Large intestine (tissue), 3 donors: ENCODE measurements at regions not wholly inside any gene's neighbourhood (a gene's known extent, or its start where the extent isn't known, plus 50 kb on each side); places are given as distances from the start of the nearest gene placed in this dataset.

Source experiments
- DNase-seq, 2 donors: peaks; one replicate each; pipeline versions ENCODE4 v3.0.0 to v3.0.0-alpha.2; 2013
- H3K27ac ChIP-seq: one replicate; pipeline ENCODE4 v1.5.1; 2013; ENCODE audit warnings: low read length
- H3K27me3 ChIP-seq: 2 replicates; pipeline ENCODE4 v1.6.1; 2013; ENCODE audit warnings: low read length; ENCODE audit not compliant: control insufficient read depth, insufficient read depth
- H3K36me3 ChIP-seq: 2 replicates; pipeline ENCODE4 v1.6.1; 2013; ENCODE audit warnings: low read length; ENCODE audit not compliant: control insufficient read depth, insufficient read depth
- H3K4me1 ChIP-seq: one replicate; pipeline ENCODE4 v1.6.1; 2013; ENCODE audit warnings: low read length; ENCODE audit not compliant: control insufficient read depth, insufficient read depth
- H3K4me3 ChIP-seq: one replicate; pipeline ENCODE4 v1.5.1; 2013; ENCODE audit warnings: low read length
- H3K9me3 ChIP-seq: one replicate; pipeline ENCODE4 v1.6.1; 2013; ENCODE audit warnings: mild to moderate bottlenecking, low read depth, low read length, moderate library complexity; ENCODE audit not compliant: control insufficient read depth
- WGBS: methylation state at CpG from one replicate; pipeline ENCODE4 v1.1.5; 2013; ENCODE audit warnings: low lambda C conversion rate; ENCODE audit not compliant: insufficient coverage; 5-methylcytosine and 5-hydroxymethylcytosine counted together

- Histone ChIP-seq H3K27me3 (no peaks in the 10 kb centered on the region), H3K4me1 (peaks cover 34% of the 10 kb centered on the region), H3K9me3 (no peaks in the 10 kb centered on the region), H3K36me3 (no peaks in the 10 kb centered on the region), H3K4me3 (no peak overlapping the region), H3K27ac (no peak overlapping the region)
- DNase-seq, result no peak
- WGBS, result 80% methylated on average over 1 of the region's 7 CpGs
Observed at GRCh38 chr20:6693178-6693807, 74.2 kb upstream of the BMP2 start.

GRCh38 chr20:6692566-6693173, 74.8 kb upstream of the BMP2 start:
- Histone ChIP-seq H3K9me3 (no peaks in the 10 kb centered on the region), H3K4me1 (peaks cover 27% of the 10 kb centered on the region), H3K27ac (peak overlapping the region; percentile 86), H3K4me3 (no peak overlapping the region), H3K27me3 (no peaks in the 10 kb centered on the region), H3K36me3 (no peaks in the 10 kb centered on the region)
- WGBS, result 86% methylated on average over 1 of the region's 10 CpGs
- DNase-seq, result no peak

DNA sequence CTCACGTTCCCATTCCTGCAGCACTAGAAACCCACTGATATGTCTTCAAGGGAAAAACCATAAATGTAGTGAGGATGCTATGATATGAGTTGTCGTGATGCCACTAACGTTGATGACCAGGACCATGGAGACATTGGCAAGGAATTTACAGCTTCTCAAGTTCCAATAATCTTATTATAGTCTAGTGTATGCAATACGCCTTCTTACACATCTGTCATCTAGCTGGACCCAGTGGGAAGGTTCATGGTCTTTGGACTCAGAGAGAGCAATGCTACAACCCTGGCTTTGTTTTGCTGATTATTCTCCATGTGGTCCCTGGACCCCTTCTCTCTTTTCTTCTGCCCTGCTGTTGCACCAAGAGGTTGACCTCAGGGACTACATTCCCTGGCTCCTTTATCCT, 76.0 kb upstream of the BMP2 start:
- H3K9me3 ChIP-seq, result no peaks in the 10 kb centered on the region
- peaks cover 22% of the 10 kb centered on the region for H3K4me1 ChIP-seq
- DNase-seq, result peak in 1 of 2 donors; percentile 75
- no peak overlapping the region for H3K4me3 ChIP-seq
- H3K27ac ChIP-seq, result peak overlapping the region; percentile 86
- H3K27me3 ChIP-seq, result no peaks in the 10 kb centered on the region
- no peaks in the 10 kb centered on the region for H3K36me3 ChIP-seq
- 67% methylated on average over 1 of the region's 4 CpGs for WGBS

GRCh38 chr20:6689339-6689973, 78.0 kb upstream of the BMP2 start:
- no peaks in the 10 kb centered on the region for H3K27me3 ChIP-seq
- WGBS, result 80% methylated on average over 1 of the region's 7 CpGs
- no peak overlapping the region for H3K4me3 ChIP-seq
- H3K27ac ChIP-seq, result no peak overlapping the region
- no peaks in the 10 kb centered on the region for H3K36me3 ChIP-seq
- no peaks in the 10 kb centered on the region for H3K9me3 ChIP-seq
- DNase-seq, result no peak
- peaks cover 22% of the 10 kb centered on the region for H3K4me1 ChIP-seq

GRCh38 chr20:6686171-6686570, 81.3 kb upstream of the BMP2 start:
- Histone ChIP-seq H3K27ac (peak overlapping the region; percentile 24), H3K4me1 (peaks cover 1% of the 10 kb centered on the region), H3K4me3 (no peak overlapping the region), H3K27me3 (no peaks in the 10 kb centered on the region), H3K36me3 (no peaks in the 10 kb centered on the region), H3K9me3 (no peaks in the 10 kb centered on the region)
- no peak for DNase-seq
- no CpG with 5 or more reads among the region's 2 CpGs for WGBS

GRCh38 chr20:6685626-6686025, 81.9 kb upstream of the BMP2 start:
- no peaks in the 10 kb centered on the region for H3K36me3 ChIP-seq
- H3K9me3 ChIP-seq, result no peaks in the 10 kb centered on the region
- no peak overlapping the region for H3K4me3 ChIP-seq
- no peaks in the 10 kb centered on the region for H3K4me1 ChIP-seq
- H3K27me3 ChIP-seq, result no peaks in the 10 kb centered on the region
- no peak overlapping the region for H3K27ac ChIP-seq
- DNase-seq, result no peak
- 100% methylated on average over 2 of the region's 4 CpGs for WGBS

DNA sequence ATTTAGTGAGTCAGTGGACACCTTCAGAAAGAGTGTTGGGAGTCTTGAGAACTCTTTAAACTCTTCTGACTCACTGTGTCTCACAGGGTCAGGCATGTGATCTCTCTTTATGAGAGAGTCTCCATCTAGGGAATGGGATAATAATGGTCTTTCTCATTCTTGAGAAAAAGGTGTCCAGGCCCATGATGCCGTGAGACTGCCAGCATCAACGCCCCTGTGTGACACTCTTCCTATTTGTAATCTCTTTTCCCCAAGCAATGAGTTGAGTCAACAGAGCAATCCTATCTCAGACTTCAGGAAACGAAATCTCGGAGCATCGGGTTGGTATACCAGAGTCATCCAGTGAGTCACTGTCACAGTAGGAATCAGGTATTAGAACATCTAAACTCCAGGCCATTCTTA, 82.3 kb upstream of the BMP2 start:
- Histone ChIP-seq H3K4me3 (no peak overlapping the region), H3K27me3 (no peaks in the 10 kb centered on the region), H3K4me1 (no peaks in the 10 kb centered on the region), H3K27ac (no peak overlapping the region), H3K36me3 (no peaks in the 10 kb centered on the region), H3K9me3 (no peaks in the 10 kb centered on the region)
- no CpG with 5 or more reads among the region's 5 CpGs for WGBS
- DNase-seq, result no peak

GRCh38 chr20:6683021-6683977, 84.2 kb upstream of the BMP2 start:
- Histone ChIP-seq H3K27me3 (no peaks in the 10 kb centered on the region), H3K9me3 (no peaks in the 10 kb centered on the region), H3K4me3 (no peak overlapping the region), H3K36me3 (no peaks in the 10 kb centered on the region), H3K27ac (no peak overlapping the region), H3K4me1 (no peaks in the 10 kb centered on the region)
- DNase-seq, result no peak
- WGBS, result 90% methylated on average over 2 of the region's 9 CpGs

GRCh38 chr20:6680854-6681253, 86.6 kb upstream of the BMP2 start:
- no peaks in the 10 kb centered on the region for H3K4me1 ChIP-seq
- H3K9me3 ChIP-seq, result no peaks in the 10 kb centered on the region
- no CpG with 5 or more reads among the region's 7 CpGs for WGBS
- DNase-seq, result no peak
- H3K36me3 ChIP-seq, result no peaks in the 10 kb centered on the region
- no peak overlapping the region for H3K27ac ChIP-seq
- no peak overlapping the region for H3K4me3 ChIP-seq
- no peaks in the 10 kb centered on the region for H3K27me3 ChIP-seq

- Histone ChIP-seq H3K27ac (no peak overlapping the region), H3K9me3 (no peaks in the 10 kb centered on the region), H3K36me3 (no peaks in the 10 kb centered on the region), H3K4me1 (no peaks in the 10 kb centered on the region), H3K4me3 (no peak overlapping the region), H3K27me3 (no peaks in the 10 kb centered on the region)
- no CpG with 5 or more reads among the region's 2 CpGs for WGBS
- DNase-seq, result no peak
Observed at GRCh38 chr20:6680441-6680840, 87.0 kb upstream of the BMP2 start.
